ENCODE measurements at regions not wholly inside any gene's neighbourhood (a gene's known extent, or its start where the extent isn't known, plus 50 kb on each side); places are given as distances from the start of the nearest gene placed in this dataset.

DNA sequence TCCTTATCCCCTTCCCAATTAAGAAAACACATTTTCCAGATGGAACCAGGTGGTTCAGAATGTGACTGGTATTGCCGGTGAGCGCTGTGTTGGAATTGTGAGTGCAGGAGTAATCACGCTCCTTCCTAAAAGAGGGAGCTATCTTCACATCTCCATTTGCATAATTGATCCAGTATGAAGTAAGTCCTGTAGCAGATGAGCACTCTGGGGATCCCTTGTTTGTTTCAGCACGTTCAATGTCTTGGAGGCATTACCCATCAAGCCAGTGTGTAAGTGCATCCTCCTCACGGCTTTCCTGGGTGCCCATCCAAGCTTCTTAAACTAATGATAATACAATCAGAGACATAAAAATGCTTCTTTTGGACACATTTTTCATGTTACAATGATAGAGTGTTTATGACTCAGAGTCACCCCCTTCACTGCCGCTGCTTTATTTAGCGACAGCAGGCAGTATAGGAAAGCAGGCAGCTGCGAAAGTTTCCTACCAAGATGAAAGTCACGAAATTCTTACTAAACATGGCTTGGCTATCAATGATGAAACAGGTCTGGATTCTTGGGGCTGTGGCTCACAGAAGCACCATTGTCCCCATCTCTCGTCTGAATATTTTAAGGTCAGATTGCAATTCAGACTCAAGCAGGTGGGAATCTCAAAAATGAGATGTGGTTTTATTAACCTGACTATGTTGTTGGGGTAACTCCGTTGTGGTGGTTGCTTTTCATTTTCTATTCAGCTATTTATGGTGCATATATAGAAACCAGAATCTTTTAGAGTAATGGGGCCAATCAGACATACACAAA, 346.3 kb upstream of the MDFIC2 start (continued):
- TF ChIP-seq ZNF70 (CRISPR knock-in tag; IDR thresholded peaks at IDR 0.05): no peak
- TF ChIP-seq, protein P1, sequence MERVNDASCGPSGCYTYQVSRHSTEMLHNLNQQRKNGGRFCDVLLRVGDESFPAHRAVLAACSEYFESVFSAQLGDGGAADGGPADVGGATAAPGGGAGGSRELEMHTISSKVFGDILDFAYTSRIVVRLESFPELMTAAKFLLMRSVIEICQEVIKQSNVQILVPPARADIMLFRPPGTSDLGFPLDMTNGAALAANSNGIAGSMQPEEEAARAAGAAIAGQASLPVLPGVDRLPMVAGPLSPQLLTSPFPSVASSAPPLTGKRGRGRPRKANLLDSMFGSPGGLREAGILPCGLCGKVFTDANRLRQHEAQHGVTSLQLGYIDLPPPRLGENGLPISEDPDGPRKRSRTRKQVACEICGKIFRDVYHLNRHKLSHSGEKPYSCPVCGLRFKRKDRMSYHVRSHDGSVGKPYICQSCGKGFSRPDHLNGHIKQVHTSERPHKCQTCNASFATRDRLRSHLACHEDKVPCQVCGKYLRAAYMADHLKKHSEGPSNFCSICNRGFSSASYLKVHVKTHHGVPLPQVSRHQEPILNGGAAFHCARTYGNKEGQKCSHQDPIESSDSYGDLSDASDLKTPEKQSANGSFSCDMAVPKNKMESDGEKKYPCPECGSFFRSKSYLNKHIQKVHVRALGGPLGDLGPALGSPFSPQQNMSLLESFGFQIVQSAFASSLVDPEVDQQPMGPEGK (CRISPR knock-in tag; IDR thresholded peaks at IDR 0.05; ENCODE audit: borderline replicate concordance): no peak
- no peak for TF ChIP-seq ESRRG (CRISPR knock-in tag; IDR thresholded peaks at IDR 0.05)
- no peak for TF ChIP-seq ZC3H10 (CRISPR knock-in tag; IDR thresholded peaks at IDR 0.05)
- TF ChIP-seq TCF4 (CRISPR knock-in tag; IDR thresholded peaks at IDR 0.05; ENCODE audit: borderline replicate concordance): no peak
- no peak for TF ChIP-seq SNAI2 (CRISPR knock-in tag; IDR thresholded peaks at IDR 0.05)
- TF ChIP-seq GLIS3 (CRISPR knock-in tag; IDR thresholded peaks at IDR 0.05): no peak
- TF ChIP-seq BACH2 (CRISPR knock-in tag; IDR thresholded peaks at IDR 0.05; ENCODE audit: borderline replicate concordance): no peak

DNA sequence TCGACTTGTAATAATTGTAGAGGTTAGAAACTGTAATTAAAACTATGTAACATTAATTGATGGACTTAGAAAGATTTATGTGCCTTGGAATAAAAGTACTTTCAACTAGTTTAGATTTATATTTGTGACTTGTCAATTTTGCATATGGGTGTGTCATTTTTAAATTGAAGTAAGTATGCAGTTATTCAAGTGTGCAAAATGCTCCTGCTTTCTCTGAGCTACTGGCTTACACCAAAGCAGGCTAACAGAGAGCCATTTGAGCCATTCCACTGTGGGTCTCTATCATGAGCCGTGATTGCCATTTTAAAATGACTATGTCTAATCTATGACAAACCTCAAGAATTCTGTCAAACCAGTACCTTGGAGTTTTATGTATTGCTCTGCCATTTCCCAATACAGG, 345.0 kb upstream of the MDFIC2 start:
- TF ChIP-seq ZNF565 (CRISPR knock-in tag; conservative IDR thresholded peaks at IDR 0.05; ENCODE audit: low read depth): no peak
- TF ChIP-seq, protein P2, sequence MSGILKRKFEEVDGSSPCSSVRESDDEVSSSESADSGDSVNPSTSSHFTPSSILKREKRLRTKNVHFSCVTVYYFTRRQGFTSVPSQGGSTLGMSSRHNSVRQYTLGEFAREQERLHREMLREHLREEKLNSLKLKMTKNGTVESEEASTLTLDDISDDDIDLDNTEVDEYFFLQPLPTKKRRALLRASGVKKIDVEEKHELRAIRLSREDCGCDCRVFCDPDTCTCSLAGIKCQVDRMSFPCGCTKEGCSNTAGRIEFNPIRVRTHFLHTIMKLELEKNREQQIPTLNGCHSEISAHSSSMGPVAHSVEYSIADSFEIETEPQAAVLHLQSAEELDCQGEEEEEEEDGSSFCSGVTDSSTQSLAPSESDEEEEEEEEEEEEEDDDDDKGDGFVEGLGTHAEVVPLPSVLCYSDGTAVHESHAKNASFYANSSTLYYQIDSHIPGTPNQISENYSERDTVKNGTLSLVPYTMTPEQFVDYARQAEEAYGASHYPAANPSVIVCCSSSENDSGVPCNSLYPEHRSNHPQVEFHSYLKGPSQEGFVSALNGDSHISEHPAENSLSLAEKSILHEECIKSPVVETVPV (CRISPR knock-in tag; IDR thresholded peaks at IDR 0.05): no peak
- no peak for TF ChIP-seq ARNTL (CRISPR knock-in tag; IDR thresholded peaks at IDR 0.05; ENCODE audit: borderline replicate concordance, low read depth)
- TF ChIP-seq CSDC2 (CRISPR knock-in tag; IDR thresholded peaks at IDR 0.05): no peak
- no peak for TF ChIP-seq RARB (CRISPR knock-in tag; IDR thresholded peaks at IDR 0.05)
- TF ChIP-seq, protein P3, sequence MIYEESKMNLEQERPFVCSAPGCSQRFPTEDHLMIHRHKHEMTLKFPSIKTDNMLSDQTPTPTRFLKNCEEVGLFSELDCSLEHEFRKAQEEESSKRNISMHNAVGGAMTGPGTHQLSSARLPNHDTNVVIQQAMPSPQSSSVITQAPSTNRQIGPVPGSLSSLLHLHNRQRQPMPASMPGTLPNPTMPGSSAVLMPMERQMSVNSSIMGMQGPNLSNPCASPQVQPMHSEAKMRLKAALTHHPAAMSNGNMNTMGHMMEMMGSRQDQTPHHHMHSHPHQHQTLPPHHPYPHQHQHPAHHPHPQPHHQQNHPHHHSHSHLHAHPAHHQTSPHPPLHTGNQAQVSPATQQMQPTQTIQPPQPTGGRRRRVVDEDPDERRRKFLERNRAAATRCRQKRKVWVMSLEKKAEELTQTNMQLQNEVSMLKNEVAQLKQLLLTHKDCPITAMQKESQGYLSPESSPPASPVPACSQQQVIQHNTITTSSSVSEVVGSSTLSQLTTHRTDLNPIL (CRISPR knock-in tag; IDR thresholded peaks at IDR 0.05; ENCODE audit: low read depth): no peak
- TF ChIP-seq ZNF8 (CRISPR knock-in tag; IDR thresholded peaks at IDR 0.05): no peak
- TF ChIP-seq, protein P1 (CRISPR knock-in tag; IDR thresholded peaks at IDR 0.05; ENCODE audit: borderline replicate concordance): no peak
- no peak for TF ChIP-seq ZFP30 (CRISPR knock-in tag; IDR thresholded peaks at IDR 0.05)
- TF ChIP-seq TCF4 (CRISPR knock-in tag; IDR thresholded peaks at IDR 0.05; ENCODE audit: borderline replicate concordance): no peak
- no peak for TF ChIP-seq ISL1 (CRISPR knock-in tag; IDR thresholded peaks at IDR 0.05)
- no peak for TF ChIP-seq TOX (CRISPR knock-in tag; IDR thresholded peaks at IDR 0.05; ENCODE audit: borderline replicate concordance)
- TF ChIP-seq ZFP3 (CRISPR knock-in tag; IDR thresholded peaks at IDR 0.05): no peak
- TF ChIP-seq ZNF70 (CRISPR knock-in tag; IDR thresholded peaks at IDR 0.05): no peak

DNA sequence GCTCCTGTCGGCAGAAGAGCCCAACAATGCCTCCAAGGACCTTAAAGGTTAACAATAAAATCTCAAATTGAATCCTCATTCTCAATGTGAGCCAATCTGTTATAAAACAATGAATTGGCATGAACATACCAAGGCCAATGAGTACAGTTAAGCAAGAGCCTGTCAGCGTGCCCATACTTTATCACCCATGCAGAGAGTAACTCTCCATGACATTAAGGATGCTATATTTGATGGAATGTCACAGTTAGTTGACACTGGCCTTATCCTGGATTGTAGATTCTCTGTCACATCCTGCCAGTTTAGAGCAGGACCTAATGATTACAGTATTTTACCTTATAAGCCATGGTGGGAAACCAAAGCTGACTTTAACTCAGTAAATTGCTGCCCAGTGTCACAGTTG, 335.4 kb upstream of the MDFIC2 start:
- no peak for TF ChIP-seq ARNTL (CRISPR knock-in tag; IDR thresholded peaks at IDR 0.05; ENCODE audit: borderline replicate concordance, low read depth)
- no peak for TF ChIP-seq ZFP3 (CRISPR knock-in tag; IDR thresholded peaks at IDR 0.05)
- TF ChIP-seq, protein P2 (CRISPR knock-in tag; IDR thresholded peaks at IDR 0.05): no peak
- no peak for TF ChIP-seq ZC3H10 (CRISPR knock-in tag; IDR thresholded peaks at IDR 0.05)
- no peak for TF ChIP-seq TOX (CRISPR knock-in tag; IDR thresholded peaks at IDR 0.05; ENCODE audit: borderline replicate concordance)
- TF ChIP-seq TCF4 (CRISPR knock-in tag; IDR thresholded peaks at IDR 0.05; ENCODE audit: borderline replicate concordance): no peak
- TF ChIP-seq ZNF565 (CRISPR knock-in tag; conservative IDR thresholded peaks at IDR 0.05; ENCODE audit: low read depth): no peak
- TF ChIP-seq CSDC2 (CRISPR knock-in tag; IDR thresholded peaks at IDR 0.05): no peak
- TF ChIP-seq, protein P4, sequence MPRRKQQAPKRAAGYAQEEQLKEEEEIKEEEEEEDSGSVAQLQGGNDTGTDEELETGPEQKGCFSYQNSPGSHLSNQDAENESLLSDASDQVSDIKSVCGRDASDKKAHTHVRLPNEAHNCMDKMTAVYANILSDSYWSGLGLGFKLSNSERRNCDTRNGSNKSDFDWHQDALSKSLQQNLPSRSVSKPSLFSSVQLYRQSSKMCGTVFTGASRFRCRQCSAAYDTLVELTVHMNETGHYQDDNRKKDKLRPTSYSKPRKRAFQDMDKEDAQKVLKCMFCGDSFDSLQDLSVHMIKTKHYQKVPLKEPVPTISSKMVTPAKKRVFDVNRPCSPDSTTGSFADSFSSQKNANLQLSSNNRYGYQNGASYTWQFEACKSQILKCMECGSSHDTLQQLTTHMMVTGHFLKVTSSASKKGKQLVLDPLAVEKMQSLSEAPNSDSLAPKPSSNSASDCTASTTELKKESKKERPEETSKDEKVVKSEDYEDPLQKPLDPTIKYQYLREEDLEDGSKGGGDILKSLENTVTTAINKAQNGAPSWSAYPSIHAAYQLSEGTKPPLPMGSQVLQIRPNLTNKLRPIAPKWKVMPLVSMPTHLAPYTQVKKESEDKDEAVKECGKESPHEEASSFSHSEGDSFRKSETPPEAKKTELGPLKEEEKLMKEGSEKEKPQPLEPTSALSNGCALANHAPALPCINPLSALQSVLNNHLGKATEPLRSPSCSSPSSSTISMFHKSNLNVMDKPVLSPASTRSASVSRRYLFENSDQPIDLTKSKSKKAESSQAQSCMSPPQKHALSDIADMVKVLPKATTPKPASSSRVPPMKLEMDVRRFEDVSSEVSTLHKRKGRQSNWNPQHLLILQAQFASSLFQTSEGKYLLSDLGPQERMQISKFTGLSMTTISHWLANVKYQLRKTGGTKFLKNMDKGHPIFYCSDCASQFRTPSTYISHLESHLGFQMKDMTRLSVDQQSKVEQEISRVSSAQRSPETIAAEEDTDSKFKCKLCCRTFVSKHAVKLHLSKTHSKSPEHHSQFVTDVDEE (CRISPR knock-in tag; IDR thresholded peaks at IDR 0.05): no peak
- TF ChIP-seq SNAI2 (CRISPR knock-in tag; IDR thresholded peaks at IDR 0.05): no peak
- no peak for TF ChIP-seq ZFP30 (CRISPR knock-in tag; IDR thresholded peaks at IDR 0.05)
- no peak for TF ChIP-seq ISL1 (CRISPR knock-in tag; IDR thresholded peaks at IDR 0.05)
- TF ChIP-seq, protein P5, sequence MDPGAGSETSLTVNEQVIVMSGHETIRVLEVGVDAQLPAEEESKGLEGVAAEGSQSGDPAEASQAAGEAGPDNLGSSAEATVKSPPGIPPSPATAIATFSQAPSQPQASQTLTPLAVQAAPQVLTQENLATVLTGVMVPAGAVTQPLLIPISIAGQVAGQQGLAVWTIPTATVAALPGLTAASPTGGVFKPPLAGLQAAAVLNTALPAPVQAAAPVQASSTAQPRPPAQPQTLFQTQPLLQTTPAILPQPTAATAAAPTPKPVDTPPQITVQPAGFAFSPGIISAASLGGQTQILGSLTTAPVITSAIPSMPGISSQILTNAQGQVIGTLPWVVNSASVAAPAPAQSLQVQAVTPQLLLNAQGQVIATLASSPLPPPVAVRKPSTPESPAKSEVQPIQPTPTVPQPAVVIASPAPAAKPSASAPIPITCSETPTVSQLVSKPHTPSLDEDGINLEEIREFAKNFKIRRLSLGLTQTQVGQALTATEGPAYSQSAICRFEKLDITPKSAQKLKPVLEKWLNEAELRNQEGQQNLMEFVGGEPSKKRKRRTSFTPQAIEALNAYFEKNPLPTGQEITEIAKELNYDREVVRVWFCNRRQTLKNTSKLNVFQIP (CRISPR knock-in tag; IDR thresholded peaks at IDR 0.05; ENCODE audit: borderline replicate concordance, low read depth): no peak
- no peak for TF ChIP-seq BACH2 (CRISPR knock-in tag; IDR thresholded peaks at IDR 0.05; ENCODE audit: borderline replicate concordance)
- no peak for TF ChIP-seq GLIS3 (CRISPR knock-in tag; IDR thresholded peaks at IDR 0.05)
- ATAC-seq: no peak

More for the DNA sequence above, 345.0 kb upstream of the MDFIC2 start:
- ATAC-seq: no peak
